HepG2 (cell line): ENCODE measurements at regions not wholly inside any gene's neighbourhood (a gene's known extent, or its start where the extent isn't known, plus 50 kb on each side); places are given as distances from the start of the nearest gene placed in this dataset.
A peak's percentile ranks its signal among the peaks of the same experiment; 100 is the strongest.
"Not testable (repeated sequence)": the region's sequence is repeated elsewhere in the genome, so short reads cannot be mapped to it uniquely, and the experiment has no call there.

Source experiments
- ATAC-seq: fragments of 200-7000 bp; cut with Tn5 transposase; 3 replicates; pipeline ENCODE4 v1.9.1; 2020; ENCODE audit warnings: mild to moderate bottlenecking, moderate library complexity
- BruUV-seq: library from RNA; stranded (reverse); fragments of 400-500 nt; replicated peaks from 2 replicates; lab custom pipeline; 2021; lab: Mats Ljungman, UMichigan
- CTCF ChIA-PET: fragments of 300-600 bp; formaldehyde crosslinking; extraction: SDS; loops from one replicate; lab custom pipeline; 2021; ENCODE audit warnings: low total read pairs, inconsistent platforms, low intra/inter-chr PET ratio; lab: Yijun Ruan, JAX
- POLR2A ChIA-PET: fragments of 350-600 bp; sonication (Branson Sonifier 250); formaldehyde crosslinking; loops from one replicate; lab custom pipeline; 2020; ENCODE audit warnings: antibody characterized with exemption, inconsistent platforms; lab: Yijun Ruan, JAX
- DNase-seq: peaks from one replicate; pipeline ENCODE4 v3.0.0-alpha.2; 2015; ENCODE audit warnings: low spot score
- FAIRE-seq: peaks from 3 replicates; lab custom pipeline; 2011; peaks lifted over from hg19 to GRCh38; lab: Jason Lieb, UNC
- H2AFZ ChIP-seq: one replicate; pipeline ENCODE4 v1.6.1; 2011; ENCODE audit warnings: low read length, inconsistent platforms
- H3K27ac ChIP-seq: fragments of 300-600 bp; 3 replicates; pipeline ENCODE4 v1.8.0; 2011; ENCODE audit warnings: mixed run types, mild to moderate bottlenecking, mixed read lengths, low read length, inconsistent platforms; ENCODE audit not compliant: insufficient read depth; ENCODE audit errors: extremely low read length
- H3K27me3 ChIP-seq, 2 experiments: fragments of 200-600 bp in 1 of 2; 2 replicates in 1 of 2; 3 replicates in 1 of 2; pipeline versions ENCODE4 v1.6.0 to v1.8.0; 2011; ENCODE audit warnings: low read length in 2 of 2, mild to moderate bottlenecking in 2 of 2, moderate library complexity in 2 of 2, inconsistent platforms in 1 of 2; ENCODE audit not compliant: insufficient read depth in 2 of 2, control insufficient read depth in 1 of 2
- H3K36me3 ChIP-seq, 2 experiments: fragments of 200-600 bp in 1 of 2; replicated peaks in 1 of 2; 2 replicates in 1 of 2; 3 replicates in 1 of 2; pipeline versions ENCODE4 v1.5.1 to v1.8.0; 2011; ENCODE audit warnings: low read length in 2 of 2, inconsistent platforms in 1 of 2; ENCODE audit not compliant: insufficient read depth in 2 of 2, control insufficient read depth in 1 of 2
- H3K4me1 ChIP-seq: 2 replicates; pipeline ENCODE4 v1.5.1; 2012; ENCODE audit warnings: low read length, inconsistent platforms; ENCODE audit not compliant: insufficient read depth
- H3K4me2 ChIP-seq: 2 replicates; pipeline ENCODE4 v1.6.0; 2011; ENCODE audit warnings: low read depth, low read length, inconsistent platforms
- H3K4me3 ChIP-seq, 3 experiments: fragments of 200-600 bp in 1 of 3; sonication (generic), shearing (Covaris generic) in 1 of 3; replicated peaks in 1 of 3; 2 replicates each; pipeline ENCODE4 v1.5.1; 2011 to 2016; ENCODE audit warnings: low read length in 3 of 3, inconsistent platforms in 2 of 3, low read depth in 2 of 3, mild to moderate bottlenecking in 2 of 3, control low read depth in 1 of 3, mixed read lengths in 1 of 3; ENCODE audit not compliant: insufficient read depth in 1 of 3
- H3K79me2 ChIP-seq: one replicate; pipeline ENCODE4 v1.6.1; 2011; ENCODE audit warnings: low read length, inconsistent platforms; ENCODE audit not compliant: insufficient read depth
- H3K9ac ChIP-seq: 2 replicates; pipeline ENCODE4 v1.6.0; 2011; ENCODE audit warnings: mild to moderate bottlenecking, low read depth, low read length, inconsistent platforms; ENCODE audit not compliant: insufficient read depth
- H3K9me3 ChIP-seq: 2 replicates; pipeline ENCODE4 v1.5.1; 2012; ENCODE audit warnings: mild to moderate bottlenecking, low read length
- H4K20me1 ChIP-seq: 2 replicates; pipeline ENCODE4 v1.6.0; 2011; ENCODE audit warnings: inconsistent platforms, mild to moderate bottlenecking, low read length, moderate library complexity; ENCODE audit not compliant: insufficient read depth
- KDM2A ChIP-seq: sonication (generic); formaldehyde crosslinking; IDR thresholded peaks from 2 replicates; pipeline ENCODE4 v1.4.0; 2020; ENCODE audit warnings: low read depth, missing genetic modification reagents, borderline replicate concordance
- ZBTB4 ChIP-seq: sonication (generic); formaldehyde crosslinking; IDR thresholded peaks from 2 replicates; pipeline ENCODE4 v1.4.0; 2020; ENCODE audit warnings: missing genetic modification reagents, mild to moderate bottlenecking, borderline replicate concordance
- ZMYM3 ChIP-seq: sonication (generic); formaldehyde crosslinking; IDR thresholded peaks from 2 replicates; pipeline ENCODE4 v1.5.1; 2020; ENCODE audit warnings: mild to moderate bottlenecking, missing genetic modification reagents
- ZNF281 ChIP-seq: sonication (generic); formaldehyde crosslinking; IDR thresholded peaks from 2 replicates; pipeline ENCODE4 v1.4.0; 2020; ENCODE audit warnings: missing genetic modification reagents, borderline replicate concordance
- ZNF350 ChIP-seq: sonication (generic); formaldehyde crosslinking; IDR thresholded peaks from 2 replicates; pipeline ENCODE4 v1.4.0; 2020; ENCODE audit warnings: mild to moderate bottlenecking, low read depth, missing genetic modification reagents, borderline replicate concordance
- ZNF687 ChIP-seq: sonication (generic); formaldehyde crosslinking; IDR thresholded peaks from 2 replicates; pipeline ENCODE4 v1.5.1; 2020; ENCODE audit warnings: mild to moderate bottlenecking, missing genetic modification reagents, moderate library complexity
- WGBS: methylation state at CpG from one replicate; pipeline ENCODE4 v1.1.6; 2017; ENCODE audit warnings: low lambda C conversion rate; 5-methylcytosine and 5-hydroxymethylcytosine counted together
- in situ Hi-C: cut with HindIII; loops from 2 replicates; pipeline ENCODE4 v1.10.0; 2017; ENCODE audit warnings: low pct_unique_long_range_greater_than_20kb; ENCODE audit not compliant: extremely low pct_ligation_motif_present
- intact Hi-C: fragments of 100-400 bp; cut with micrococcal nuclease; formaldehyde crosslinking; loops from one replicate; pipeline ENCODE4 v1.10.0; 2022; ENCODE audit not compliant: unreplicated experiment

GRCh38 chr2:179321034-179321433 is 56.4 kb upstream of the SESTD1 start:
- BruUV-seq, H3K27me3 ChIP-seq, H3K4me1 ChIP-seq, in situ Hi-C loops, H4K20me1 ChIP-seq, H3K4me3 ChIP-seq, POLR2A ChIA-PET, ATAC-seq, DNase-seq, H3K9ac ChIP-seq, H3K4me2 ChIP-seq, H3K79me2 ChIP-seq, H2AFZ ChIP-seq, H3K27ac ChIP-seq: not testable (repeated sequence)
- WGBS: 40% methylated on average over 3 of the region's 3 CpGs
- peak; percentile 29; the same call in 1 of the 2 replicates for TF ChIP-seq ZMYM3 (CRISPR knock-in tag)
- TF ChIP-seq, all 625 proteins: peak for 1; not testable (repeated sequence) for 624
- CTCF ChIA-PET, H3K9me3 ChIP-seq, intact Hi-C loops, FAIRE-seq, H3K36me3 ChIP-seq: not testable (repeated sequence)

GRCh38 chr2:179314729-179315128 is 50.1 kb upstream of the SESTD1 start:
- peaks cover 0 to 17% of the 10 kb centered on the region in 2 experiments; a peak in 4 of 5 replicates for H3K27me3 ChIP-seq
- H3K9ac ChIP-seq, H3K9me3 ChIP-seq, H2AFZ ChIP-seq, DNase-seq, intact Hi-C loops, BruUV-seq, H4K20me1 ChIP-seq, H3K4me3 ChIP-seq, CTCF ChIA-PET, ATAC-seq, in situ Hi-C loops, H3K27ac ChIP-seq, H3K79me2 ChIP-seq, H3K36me3 ChIP-seq, FAIRE-seq: not testable (repeated sequence)
- WGBS: 42% methylated on average over 6 of the region's 9 CpGs
- H3K4me2 ChIP-seq: peak overlapping the region; percentile 30; the same call in 1 of the 2 replicates
- POLR2A ChIA-PET: interaction anchor here (0.9 to 1.6 kb wide), 3 partner anchors 16 to 42 kb away, joined by 3 to 6 read pairs (median 3); no protein-coding TSS in a partner anchor
- peaks cover 31% of the 10 kb centered on the region for H3K4me1 ChIP-seq
- TF ChIP-seq KDM2A (CRISPR knock-in tag) (0 out of 2 replicates have a peak, but pooled peaks have one; percentile 38), ZNF281 (peak; percentile 93), ZNF350 (CRISPR knock-in tag) (peak; percentile 20; the same call in 1 of the 2 replicates), ZNF687 (CRISPR knock-in tag) (peak; percentile 50), ZBTB4 (CRISPR knock-in tag) (peak; percentile 55; the same call in 1 of the 2 replicates)
